ENCODE measurements at regions not wholly inside any gene's neighbourhood (a gene's known extent, or its start where the extent isn't known, plus 50 kb on each side); places are given as distances from the start of the nearest gene placed in this dataset.

DNA sequence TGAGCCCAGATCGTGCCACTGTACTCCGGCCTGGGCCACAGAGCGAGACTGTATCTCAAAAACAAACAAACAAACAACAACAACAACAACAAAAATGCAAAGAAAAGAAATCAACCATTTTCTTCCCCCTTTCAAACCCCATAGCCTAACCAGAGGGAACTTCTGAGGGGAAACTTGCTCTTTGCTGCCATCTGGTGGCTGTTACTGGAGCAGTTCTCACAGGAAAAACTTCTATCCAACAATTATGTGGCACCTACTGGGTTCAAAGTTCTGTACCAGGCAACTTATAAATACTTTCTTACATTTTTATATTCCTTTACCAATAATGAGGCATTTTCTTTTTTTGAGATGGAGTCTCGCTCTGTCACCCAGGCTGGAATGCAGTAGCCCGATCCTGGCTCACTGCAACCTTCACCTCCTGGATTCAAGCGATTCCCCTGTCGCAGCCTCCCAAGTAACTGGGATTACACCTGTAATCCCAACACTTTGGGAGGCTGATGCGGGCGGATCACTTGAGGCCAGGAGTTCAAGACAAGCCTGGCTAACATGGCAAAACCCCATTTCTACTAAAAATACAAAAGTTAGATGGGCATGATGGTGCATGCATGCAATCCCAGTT is 50.9 kb upstream of the BICDL1 start:
- no peak for TF ChIP-seq POLR2A (IDR thresholded peaks at IDR 0.05; ENCODE audit: low read depth)
- no peak for TF ChIP-seq EP300 (IDR thresholded peaks at IDR 0.05)
- TF ChIP-seq, protein P1, sequence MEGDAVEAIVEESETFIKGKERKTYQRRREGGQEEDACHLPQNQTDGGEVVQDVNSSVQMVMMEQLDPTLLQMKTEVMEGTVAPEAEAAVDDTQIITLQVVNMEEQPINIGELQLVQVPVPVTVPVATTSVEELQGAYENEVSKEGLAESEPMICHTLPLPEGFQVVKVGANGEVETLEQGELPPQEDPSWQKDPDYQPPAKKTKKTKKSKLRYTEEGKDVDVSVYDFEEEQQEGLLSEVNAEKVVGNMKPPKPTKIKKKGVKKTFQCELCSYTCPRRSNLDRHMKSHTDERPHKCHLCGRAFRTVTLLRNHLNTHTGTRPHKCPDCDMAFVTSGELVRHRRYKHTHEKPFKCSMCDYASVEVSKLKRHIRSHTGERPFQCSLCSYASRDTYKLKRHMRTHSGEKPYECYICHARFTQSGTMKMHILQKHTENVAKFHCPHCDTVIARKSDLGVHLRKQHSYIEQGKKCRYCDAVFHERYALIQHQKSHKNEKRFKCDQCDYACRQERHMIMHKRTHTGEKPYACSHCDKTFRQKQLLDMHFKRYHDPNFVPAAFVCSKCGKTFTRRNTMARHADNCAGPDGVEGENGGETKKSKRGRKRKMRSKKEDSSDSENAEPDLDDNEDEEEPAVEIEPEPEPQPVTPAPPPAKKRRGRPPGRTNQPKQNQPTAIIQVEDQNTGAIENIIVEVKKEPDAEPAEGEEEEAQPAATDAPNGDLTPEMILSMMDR (IDR thresholded peaks at IDR 0.05) = peak; percentile 64 to 86 (median 74)
